Peyer's patch (tissue), 4 donors: ENCODE measurements at regions not wholly inside any gene's neighbourhood (a gene's known extent, or its start where the extent isn't known, plus 50 kb on each side); places are given as distances from the start of the nearest gene placed in this dataset.

Experiments
- CTCF ChIP-seq, 6 experiments: fragments of 450-650 bp in 4 of 6; fragments of 200-600 bp in 2 of 6; sonication (generic) in 1 of 6; IDR thresholded peaks; one replicate each; pipeline ENCODE4 v1.5.1; 2017 to 2019; ENCODE audit warnings: antibody characterized with exemption in 6 of 6, mild to moderate bottlenecking in 3 of 6, moderate library complexity in 1 of 6
- POLR2A ChIP-seq, 2 donors: fragments of 450-650 bp; IDR thresholded peaks; one replicate each; pipeline ENCODE4 v1.5.1; 2017; ENCODE audit warnings: antibody characterized with exemption in 2 of 2, mild to moderate bottlenecking in 2 of 2, moderate library complexity in 2 of 2

- TF ChIP-seq POLR2A (IDR thresholded peaks at IDR 0.05) (no peak), CTCF (IDR thresholded peaks at IDR 0.05) (no peak)
These were observed 187.1 kb upstream of the PROK2 start for GRCh38 chr3:71972031-71972430.
